NCI-H82 treated with DMSO at 0.1 percent for 48 hours (cell line): ENCODE measurements at regions not wholly inside any gene's neighbourhood (a gene's known extent, or its start where the extent isn't known, plus 50 kb on each side); places are given as distances from the start of the nearest gene placed in this dataset.
"Not testable (repeated sequence)": the region's sequence is repeated elsewhere in the genome, so short reads cannot be mapped to it uniquely, and the experiment has no call there.

Experiments used
- DNase-seq: peaks from one replicate; lab custom pipeline; 2025; ENCODE audit not compliant: unreplicated experiment; lab: John Stamatoyannopoulos, UW

GRCh38 chr1:165147799-165148198 is 208.7 kb downstream of the LMX1A start:
- DNase-seq = no peak

- DNase-seq = peak; percentile 63
Observed at GRCh38 chr1:165144757-165145397, 211.6 kb downstream of the LMX1A start.

- peak; percentile 25 for DNase-seq
Observed at GRCh38 chr1:165143437-165144065, 213.0 kb downstream of the LMX1A start.

GRCh38 chr1:165138960-165139359 is 217.6 kb downstream of the LMX1A start:
- DNase-seq = no peak

GRCh38 chr1:165137551-165138316 is 218.8 kb downstream of the LMX1A start:
- DNase-seq = no peak

GRCh38 chr1:165134431-165134830 is 222.1 kb downstream of the LMX1A start:
- DNase-seq = no peak

GRCh38 chr1:165129568-165130164 is 226.8 kb downstream of the LMX1A start:
- peak; percentile 88 for DNase-seq

GRCh38 chr1:165124772-165125171 is 231.7 kb downstream of the LMX1A start:
- no peak for DNase-seq

GRCh38 chr1:165119086-165119485 is 237.4 kb downstream of the LMX1A start:
- DNase-seq = no peak

GRCh38 chr1:165117482-165117881 is 239.0 kb downstream of the LMX1A start:
- no peak for DNase-seq

- no peak for DNase-seq
Observed at GRCh38 chr1:165116732-165117131, 239.8 kb downstream of the LMX1A start.

GRCh38 chr1:165116171-165116570 is 240.3 kb downstream of the LMX1A start:
- DNase-seq = no peak

- DNase-seq = no peak
Observed at GRCh38 chr1:165114889-165115285, 241.6 kb downstream of the LMX1A start.

- DNase-seq = peak; percentile 29
Observed at GRCh38 chr1:165114022-165114888, 242.3 kb downstream of the LMX1A start.

- no peak for DNase-seq
Observed at GRCh38 chr1:165112260-165112659, 244.3 kb downstream of the LMX1A start.

- no peak for DNase-seq
Observed at GRCh38 chr1:165109013-165109412, 247.5 kb downstream of the LMX1A start.

GRCh38 chr1:165092542-165093162 is 263.9 kb downstream of the LMX1A start:
- DNase-seq = not testable (repeated sequence)

GRCh38 chr1:165080253-165080896 is 276.1 kb downstream of the LMX1A start:
- DNase-seq = no peak

- no peak for DNase-seq
Observed at GRCh38 chr1:165078391-165078790, 278.1 kb downstream of the LMX1A start.
